Vagina (tissue), 2 donors: ENCODE measurements at regions not wholly inside any gene's neighbourhood (a gene's known extent, or its start where the extent isn't known, plus 50 kb on each side); places are given as distances from the start of the nearest gene placed in this dataset.
A peak's percentile ranks its signal among the peaks of the same experiment; 100 is the strongest.

Experiments used
- DNase-seq, 2 donors: peaks; one replicate each; pipeline ENCODE4 v3.0.0-alpha.2; 2017; ENCODE audit errors: extremely low spot score in 2 of 2
- H3K27ac ChIP-seq: fragments of 200-600 bp; sonication (generic); one replicate; pipeline ENCODE4 v1.5.1; 2019
- H3K27me3 ChIP-seq: fragments of 200-600 bp; sonication (generic); one replicate; pipeline ENCODE4 v1.5.1; 2019
- H3K36me3 ChIP-seq, 2 donors: fragments of 200-600 bp; sonication (generic); one replicate each; pipeline ENCODE4 v1.5.1; 2017 to 2019
- H3K4me1 ChIP-seq: fragments of 200-600 bp; sonication (generic); one replicate; pipeline ENCODE4 v1.5.1; 2019
- H3K4me3 ChIP-seq, 2 donors: fragments of 200-600 bp; sonication (generic); 1 replicate in 1 of 2; 2 replicates in 1 of 2; pipeline ENCODE4 v1.5.1; 2016 to 2019
- H3K9me3 ChIP-seq: fragments of 200-600 bp; sonication (generic); one replicate; pipeline ENCODE4 v1.5.1; 2019
- POLR2A ChIP-seq, 2 donors: fragments of 450-650 bp; IDR thresholded peaks; one replicate each; pipeline ENCODE4 v1.6.1; 2017; ENCODE audit warnings: antibody characterized with exemption in 2 of 2, mild to moderate bottlenecking in 2 of 2, moderate library complexity in 2 of 2
- POLR2AphosphoS5 ChIP-seq, 2 donors: sonication (generic); formaldehyde crosslinking; IDR thresholded peaks; one replicate each; pipeline ENCODE4 v1.9.0; 2017; ENCODE audit warnings: antibody characterized with exemption in 2 of 2, mild to moderate bottlenecking in 2 of 2, low read depth in 1 of 2; ENCODE audit not compliant: insufficient read depth in 1 of 2
- intact Hi-C: fragments of 100-400 bp; cut with DNase I; formaldehyde crosslinking; loops from one replicate; pipeline ENCODE4 v1.15.1; 2023
- TF ChIP-seq, protein P1 (sequence below), 3 experiments: fragments of 450-650 bp in 2 of 3; fragments of 200-600 bp in 1 of 3; sonication (generic) in 1 of 3; IDR thresholded peaks; one replicate each; pipeline ENCODE4 v1.5.1; 2017 to 2019; ENCODE audit warnings: antibody characterized with exemption in 3 of 3, mild to moderate bottlenecking in 2 of 3, moderate library complexity in 2 of 3

DNA sequence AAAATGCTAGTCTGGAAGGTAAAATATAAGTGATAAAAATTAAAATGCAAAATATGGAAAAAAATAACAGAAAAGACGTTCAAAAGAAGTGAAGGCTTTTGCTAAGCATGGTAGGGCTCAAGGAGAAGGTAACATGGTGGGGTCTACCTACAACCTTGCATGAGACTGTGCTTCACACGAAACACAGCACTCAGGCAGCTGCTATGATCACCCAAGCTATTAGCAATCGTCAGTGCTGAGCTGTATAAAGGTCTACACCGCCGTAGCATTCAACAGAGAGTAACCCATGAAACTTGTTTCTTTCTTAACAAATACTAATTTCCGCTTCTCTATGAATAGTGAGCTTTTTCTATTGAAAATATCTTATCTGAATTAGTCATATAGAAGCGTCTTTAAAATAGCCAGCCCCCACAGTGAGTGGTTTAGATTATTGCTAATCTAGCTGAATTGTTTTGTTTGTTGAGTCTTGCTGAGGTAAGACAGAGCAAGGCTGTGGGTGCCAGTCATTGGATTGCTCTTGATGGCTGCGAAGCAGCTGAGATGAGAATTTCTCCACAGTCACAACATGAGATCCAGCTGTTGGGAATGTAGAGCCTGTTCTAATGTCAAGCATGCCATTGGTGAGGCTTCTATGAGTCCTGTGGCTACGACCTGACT, 230.0 kb downstream of the KLF13 start:
- no peak overlapping the region for H3K27ac ChIP-seq
- H3K4me1 ChIP-seq, result peaks cover 6% of the 10 kb centered on the region
- TF ChIP-seq, protein P1, sequence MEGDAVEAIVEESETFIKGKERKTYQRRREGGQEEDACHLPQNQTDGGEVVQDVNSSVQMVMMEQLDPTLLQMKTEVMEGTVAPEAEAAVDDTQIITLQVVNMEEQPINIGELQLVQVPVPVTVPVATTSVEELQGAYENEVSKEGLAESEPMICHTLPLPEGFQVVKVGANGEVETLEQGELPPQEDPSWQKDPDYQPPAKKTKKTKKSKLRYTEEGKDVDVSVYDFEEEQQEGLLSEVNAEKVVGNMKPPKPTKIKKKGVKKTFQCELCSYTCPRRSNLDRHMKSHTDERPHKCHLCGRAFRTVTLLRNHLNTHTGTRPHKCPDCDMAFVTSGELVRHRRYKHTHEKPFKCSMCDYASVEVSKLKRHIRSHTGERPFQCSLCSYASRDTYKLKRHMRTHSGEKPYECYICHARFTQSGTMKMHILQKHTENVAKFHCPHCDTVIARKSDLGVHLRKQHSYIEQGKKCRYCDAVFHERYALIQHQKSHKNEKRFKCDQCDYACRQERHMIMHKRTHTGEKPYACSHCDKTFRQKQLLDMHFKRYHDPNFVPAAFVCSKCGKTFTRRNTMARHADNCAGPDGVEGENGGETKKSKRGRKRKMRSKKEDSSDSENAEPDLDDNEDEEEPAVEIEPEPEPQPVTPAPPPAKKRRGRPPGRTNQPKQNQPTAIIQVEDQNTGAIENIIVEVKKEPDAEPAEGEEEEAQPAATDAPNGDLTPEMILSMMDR (IDR thresholded peaks at IDR 0.05), result no peak
- DNase-seq, result no peak
- intact Hi-C loops, result no loop called here
- H3K36me3 ChIP-seq, result no peaks in the 10 kb centered on the region
- no peaks in the 10 kb centered on the region for H3K27me3 ChIP-seq
- no peaks in the 10 kb centered on the region for H3K9me3 ChIP-seq
- no peak overlapping the region for H3K4me3 ChIP-seq

DNA sequence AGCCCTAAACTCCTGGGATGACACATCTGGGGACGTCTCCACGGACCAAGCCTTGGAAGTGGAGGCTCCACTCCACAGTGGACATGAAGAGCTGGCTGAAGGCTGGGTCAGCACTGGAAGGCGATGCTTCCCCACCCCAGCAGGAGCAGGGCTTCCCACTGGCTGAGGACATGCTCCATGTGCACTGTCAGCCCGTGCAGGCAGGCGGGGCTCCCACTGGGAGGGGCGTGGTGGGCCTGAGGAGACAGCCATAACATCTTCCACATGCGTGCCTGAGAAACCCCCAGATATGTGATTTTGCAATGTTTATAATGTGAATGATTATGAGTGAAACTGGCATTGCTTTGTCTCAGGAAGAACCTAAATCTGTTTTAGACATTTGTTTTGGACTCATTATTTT, 231.3 kb downstream of the KLF13 start:
- TF ChIP-seq POLR2AphosphoS5 (IDR thresholded peaks at IDR 0.05; ENCODE audit: insufficient read depth in 1 of 2, low read depth in 1 of 2) (no peak), POLR2A (IDR thresholded peaks at IDR 0.05) (no peak)
- no peaks in the 10 kb centered on the region for H3K36me3 ChIP-seq
- peak in 1 of 2 donors; percentile 65 for DNase-seq
- no peak overlapping the region for H3K27ac ChIP-seq
- H3K4me1 ChIP-seq, result peaks cover 6% of the 10 kb centered on the region
- no peaks in the 10 kb centered on the region for H3K9me3 ChIP-seq
- no peak overlapping the region for H3K4me3 ChIP-seq
- intact Hi-C loops, result no loop called here
- H3K27me3 ChIP-seq, result no peaks in the 10 kb centered on the region

DNA sequence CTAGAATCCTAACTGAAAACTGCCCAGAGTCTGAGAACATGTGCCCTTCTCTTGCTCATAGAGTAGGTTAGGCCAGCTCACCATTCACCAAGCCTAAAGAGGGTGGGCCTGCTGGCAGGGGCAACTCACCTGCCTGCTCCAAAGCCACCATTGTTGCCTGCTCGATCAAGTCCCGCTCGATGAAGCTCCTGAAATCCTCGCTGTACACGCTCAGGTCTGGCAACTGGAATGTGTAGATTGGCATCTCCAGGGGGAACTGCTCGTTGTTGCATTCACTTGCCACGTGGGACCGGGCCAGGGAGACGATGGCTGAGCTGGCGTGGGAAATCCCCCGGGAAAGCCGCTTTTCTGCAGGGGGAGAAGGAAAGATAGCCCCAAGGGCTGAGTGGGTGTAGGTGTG, 232.2 kb downstream of the KLF13 start:
- TF ChIP-seq POLR2AphosphoS5 (IDR thresholded peaks at IDR 0.05; ENCODE audit: insufficient read depth in 1 of 2, low read depth in 1 of 2), result no peak
- TF ChIP-seq, protein P1 (IDR thresholded peaks at IDR 0.05), result no peak
- TF ChIP-seq POLR2A (IDR thresholded peaks at IDR 0.05), result no peak
- intact Hi-C loops, result no loop called here
- DNase-seq, result peak in 1 of 2 donors; percentile 52
- Histone ChIP-seq H3K27me3 (no peaks in the 10 kb centered on the region), H3K36me3 (no peaks in the 10 kb centered on the region), H3K4me1 (peaks cover 3% of the 10 kb centered on the region), H3K9me3 (no peaks in the 10 kb centered on the region), H3K4me3 (no peak overlapping the region), H3K27ac (no peak overlapping the region)

DNA sequence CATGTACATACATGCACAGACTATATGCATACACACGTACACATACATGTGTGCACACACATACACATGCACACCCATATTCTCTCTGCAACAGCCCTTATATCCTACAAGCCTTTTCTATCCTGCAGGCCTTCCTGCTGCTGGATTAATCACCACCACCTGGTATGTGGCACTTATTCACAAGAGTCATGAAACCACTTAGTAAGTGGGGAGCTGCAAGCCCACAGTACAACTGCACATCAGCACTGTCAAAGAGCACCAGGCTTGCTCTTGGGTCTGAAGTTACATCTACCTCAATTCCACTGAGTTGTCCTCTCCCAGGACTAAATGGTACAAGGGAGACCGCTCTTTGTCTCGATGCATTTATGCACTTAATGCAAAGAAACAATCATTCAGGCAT, 233.2 kb downstream of the KLF13 start:
- H3K27me3 ChIP-seq, result no peaks in the 10 kb centered on the region
- no peaks in the 10 kb centered on the region for H3K4me1 ChIP-seq
- H3K4me3 ChIP-seq, result no peak overlapping the region
- no peaks in the 10 kb centered on the region for H3K9me3 ChIP-seq
- intact Hi-C loops, result no loop called here
- H3K36me3 ChIP-seq, result no peaks in the 10 kb centered on the region
- H3K27ac ChIP-seq, result no peak overlapping the region
- peak in 1 of 2 donors; percentile 65 for DNase-seq
- TF ChIP-seq, protein P1 (IDR thresholded peaks at IDR 0.05), result no peak
- TF ChIP-seq POLR2A (IDR thresholded peaks at IDR 0.05) (no peak), POLR2AphosphoS5 (IDR thresholded peaks at IDR 0.05; ENCODE audit: insufficient read depth in 1 of 2, low read depth in 1 of 2) (no peak)

DNA sequence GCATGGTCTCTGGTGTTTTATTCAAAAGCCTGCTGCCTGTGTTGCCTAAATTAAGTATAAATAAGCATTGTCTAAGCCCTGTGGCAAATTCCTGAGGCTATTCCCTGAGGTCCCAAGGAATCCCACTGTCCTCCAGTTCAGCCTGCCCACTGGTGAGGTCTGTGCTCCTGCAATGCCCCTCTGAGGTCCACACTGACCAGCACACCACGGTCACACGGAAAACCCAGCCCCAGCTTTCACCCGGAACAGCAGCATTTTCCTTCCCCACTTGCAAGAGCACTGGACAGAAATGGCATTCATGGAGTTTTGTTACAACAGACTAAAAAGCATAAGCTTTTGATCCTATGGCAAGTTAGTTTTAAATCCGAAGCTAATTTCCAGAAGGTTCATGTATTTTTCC, 234.0 kb downstream of the KLF13 start:
- peak in 1 of 2 donors; percentile 52 for DNase-seq
- Histone ChIP-seq H3K27ac (no peak overlapping the region), H3K27me3 (no peaks in the 10 kb centered on the region), H3K9me3 (no peaks in the 10 kb centered on the region), H3K4me1 (no peaks in the 10 kb centered on the region), H3K36me3 (no peaks in the 10 kb centered on the region), H3K4me3 (no peak overlapping the region)
- intact Hi-C loops, result loop anchor here (1.0 kb wide), 1 partner anchor 15 kb away; no protein-coding TSS in a partner anchor
- TF ChIP-seq POLR2AphosphoS5 (IDR thresholded peaks at IDR 0.05; ENCODE audit: insufficient read depth in 1 of 2, low read depth in 1 of 2) (no peak), POLR2A (IDR thresholded peaks at IDR 0.05) (no peak)
- TF ChIP-seq, protein P1 (IDR thresholded peaks at IDR 0.05), result no peak
